SK-N-SH (cell line): ENCODE measurements at regions not wholly inside any gene's neighbourhood (a gene's known extent, or its start where the extent isn't known, plus 50 kb on each side); places are given as distances from the start of the nearest gene placed in this dataset.

Experiments
- CTCF ChIA-PET: fragments of 300-600, 350-600 bp; formaldehyde crosslinking; extraction: SDS; loops from one replicate; lab custom pipeline; 2021; lab: Yijun Ruan, JAX
- POLR2A ChIA-PET: fragments of 350-600 bp; sonication (Branson Sonifier 250); formaldehyde crosslinking; extraction: SDS; loops from one replicate; lab custom pipeline; 2020; ENCODE audit warnings: antibody characterized with exemption, inconsistent platforms; lab: Yijun Ruan, JAX
- DNase-seq: peaks from one replicate; pipeline ENCODE4 v3.0.0; 2012
- H2AFZ ChIP-seq: fragments of 200-600 bp; sonication (generic); 2 replicates; pipeline ENCODE4 v1.8.1; 2016; ENCODE audit warnings: antibody characterized with exemption, mild to moderate bottlenecking, low read depth
- H3F3A ChIP-seq: fragments of 200-600 bp; sonication (generic); replicated peaks from 2 replicates; pipeline ENCODE3; 2016; ENCODE audit warnings: antibody characterized with exemption, mild to moderate bottlenecking; ENCODE audit not compliant: insufficient read depth
- H3K27ac ChIP-seq, 2 experiments: fragments of 200-500 bp in 1 of 2; fragments of 200-600 bp in 1 of 2; sonication (Bioruptor generic) in 1 of 2; sonication (generic), shearing (Covaris generic) in 1 of 2; 2 replicates each; pipeline versions ENCODE4 v1.5.1 to v1.6.1; 2014 to 2016; ENCODE audit warnings: low read depth in 2 of 2, inconsistent platforms in 1 of 2, low read length in 1 of 2, mild to moderate bottlenecking in 1 of 2, mixed read lengths in 1 of 2
- H3K27me3 ChIP-seq: fragments of 200-600 bp; sonication (generic), shearing (Covaris generic); 2 replicates; pipeline ENCODE4 v1.6.1; 2016; ENCODE audit warnings: mixed run types; ENCODE audit not compliant: insufficient read depth
- H3K36me3 ChIP-seq, 2 experiments: fragments of 200-500 bp in 1 of 2; fragments of 200-600 bp in 1 of 2; sonication (Bioruptor generic) in 1 of 2; sonication (generic) in 1 of 2; replicated peaks in 1 of 2; 2 replicates each; pipeline versions ENCODE3 to v1.5.1; 2014 to 2016; ENCODE audit warnings: low read length in 1 of 2, mild to moderate bottlenecking in 1 of 2; ENCODE audit not compliant: insufficient read depth in 2 of 2, control insufficient read depth in 1 of 2
- H3K4me1 ChIP-seq, 2 experiments: fragments of 200-500 bp in 1 of 2; fragments of 200-600 bp in 1 of 2; sonication (Bioruptor generic) in 1 of 2; sonication (generic), shearing (Covaris generic) in 1 of 2; 2 replicates each; pipeline versions ENCODE4 v1.5.1 to v1.6.1; 2014 to 2016; ENCODE audit warnings: low read depth in 1 of 2, low read length in 1 of 2, mixed run types in 1 of 2; ENCODE audit not compliant: insufficient read depth in 2 of 2, control insufficient read depth in 1 of 2
- H3K4me2 ChIP-seq: fragments of 200-600 bp; sonication (generic), shearing (Covaris generic); 2 replicates; pipeline ENCODE4 v1.6.1; 2017; ENCODE audit warnings: mixed run types
- H3K4me3 ChIP-seq, 2 experiments: fragments of 200-500 bp in 1 of 2; fragments of 200-600 bp in 1 of 2; sonication (Bioruptor generic) in 1 of 2; sonication (generic), shearing (Covaris generic) in 1 of 2; 2 replicates each; pipeline versions ENCODE4 v1.5.1 to v1.8.1; 2014 to 2016; ENCODE audit warnings: low read depth in 2 of 2, inconsistent platforms in 1 of 2, low read length in 1 of 2, mild to moderate bottlenecking in 1 of 2, mixed read lengths in 1 of 2, moderate library complexity in 1 of 2
- H3K79me2 ChIP-seq: fragments of 200-600 bp; sonication (generic); 2 replicates; pipeline ENCODE4 v1.8.1; 2017; ENCODE audit warnings: mild to moderate bottlenecking; ENCODE audit not compliant: insufficient read depth
- H3K9ac ChIP-seq: fragments of 200-600 bp; sonication (generic); 2 replicates; pipeline ENCODE4 v1.6.1; 2017; ENCODE audit warnings: mixed run types
- H3K9me2 ChIP-seq: fragments of 200-600 bp; sonication (generic); 2 replicates; pipeline ENCODE4 v1.6.1; 2017; ENCODE audit warnings: mixed run types
- H3K9me3 ChIP-seq: fragments of 200-600 bp; sonication (generic); 2 replicates; pipeline ENCODE4 v1.6.1; 2017; ENCODE audit warnings: mixed run types, mild to moderate bottlenecking, moderate library complexity
- H4K20me1 ChIP-seq: fragments of 200-600 bp; sonication (generic); 2 replicates; pipeline ENCODE4 v1.6.1; 2017; ENCODE audit warnings: mild to moderate bottlenecking, mixed run types; ENCODE audit not compliant: insufficient read depth
- ELF1 ChIP-seq: IDR thresholded peaks from 2 replicates; pipeline ENCODE4 v1.4.0; 2012
- EZH2phosphoT487 ChIP-seq: fragments of 200-600 bp; sonication (generic); IDR thresholded peaks from 2 replicates; pipeline ENCODE4 v1.6.1; 2017; ENCODE audit warnings: low read depth, mixed run types, mild to moderate bottlenecking, antibody characterized with exemption, moderate library complexity, borderline replicate concordance
- FOSL2 ChIP-seq: IDR thresholded peaks from 2 replicates; pipeline ENCODE4 v1.4.0; 2012; ENCODE audit warnings: low read depth, mild to moderate bottlenecking, moderate library complexity, borderline replicate concordance
- FOXJ3 ChIP-seq: sonication (generic); formaldehyde crosslinking; IDR thresholded peaks from 2 replicates; pipeline ENCODE4 v1.5.1; 2020; ENCODE audit warnings: mild to moderate bottlenecking, missing genetic modification reagents
- FOXM1 ChIP-seq: IDR thresholded peaks from 2 replicates; pipeline ENCODE4 v1.4.0; 2012; ENCODE audit warnings: low read depth, mild to moderate bottlenecking
- GATA2 ChIP-seq: sonication (generic); formaldehyde crosslinking; IDR thresholded peaks from 2 replicates; pipeline ENCODE4 v1.5.0; 2020; ENCODE audit warnings: mild to moderate bottlenecking, missing genetic modification reagents
- IRF3 ChIP-seq: fragments of 150-350 bp; IDR thresholded peaks from 2 replicates; pipeline ENCODE4 v1.6.1; 2016; ENCODE audit warnings: mild to moderate bottlenecking, low read depth, low read length
- MAX ChIP-seq: IDR thresholded peaks from 2 replicates; pipeline ENCODE4 v1.4.0; 2012; ENCODE audit warnings: low read depth
- MEF2A ChIP-seq: IDR thresholded peaks from 2 replicates; pipeline ENCODE4 v1.4.0; 2012; ENCODE audit warnings: low read depth, borderline replicate concordance
- MXI1 ChIP-seq: IDR thresholded peaks from 2 replicates; pipeline ENCODE4 v1.6.1; 2012; ENCODE audit warnings: mild to moderate bottlenecking, low read depth, low read length, improper control_type of control experiment
- NFIC ChIP-seq: IDR thresholded peaks from 2 replicates; pipeline ENCODE4 v1.4.0; 2012; ENCODE audit warnings: borderline replicate concordance
- NRF1 ChIP-seq: IDR thresholded peaks from 2 replicates; pipeline ENCODE4 v1.6.1; 2012; ENCODE audit warnings: low read depth, mild to moderate bottlenecking, low read length
- PBX3 ChIP-seq: IDR thresholded peaks from 2 replicates; pipeline ENCODE4; 2012
- POLR2AphosphoS5 ChIP-seq: IDR thresholded peaks from 2 replicates; pipeline ENCODE4 v1.6.1; 2012; ENCODE audit warnings: low read depth, low read length
- REST ChIP-seq: IDR thresholded peaks from 2 replicates; pipeline ENCODE4 v1.6.1; 2012; ENCODE audit warnings: mild to moderate bottlenecking, low read depth, low read length, moderate library complexity
- RFX5 ChIP-seq: IDR thresholded peaks from 2 replicates; pipeline ENCODE4 v1.6.1; 2012; ENCODE audit warnings: mild to moderate bottlenecking, improper control_type of control experiment, low read length
- TAF1 ChIP-seq: IDR thresholded peaks from 2 replicates; pipeline ENCODE4 v1.6.1; 2012; ENCODE audit warnings: low read depth, mild to moderate bottlenecking, low read length, moderate library complexity, borderline replicate concordance
- TCF12 ChIP-seq: IDR thresholded peaks from 2 replicates; pipeline ENCODE4 v1.4.0; 2012
- YY1 ChIP-seq: IDR thresholded peaks from 2 replicates; pipeline ENCODE4 v1.4.0; 2012; ENCODE audit warnings: low read depth, mild to moderate bottlenecking
- ZBTB33 ChIP-seq: IDR thresholded peaks from 2 replicates; pipeline ENCODE4 v1.4.0; 2012; ENCODE audit warnings: low read depth, borderline replicate concordance
- WGBS: methylation state at CpG from one replicate; pipeline ENCODE4 v1.1.6; 2017; ENCODE audit warnings: low lambda C conversion rate; 5-methylcytosine and 5-hydroxymethylcytosine counted together

DNA sequence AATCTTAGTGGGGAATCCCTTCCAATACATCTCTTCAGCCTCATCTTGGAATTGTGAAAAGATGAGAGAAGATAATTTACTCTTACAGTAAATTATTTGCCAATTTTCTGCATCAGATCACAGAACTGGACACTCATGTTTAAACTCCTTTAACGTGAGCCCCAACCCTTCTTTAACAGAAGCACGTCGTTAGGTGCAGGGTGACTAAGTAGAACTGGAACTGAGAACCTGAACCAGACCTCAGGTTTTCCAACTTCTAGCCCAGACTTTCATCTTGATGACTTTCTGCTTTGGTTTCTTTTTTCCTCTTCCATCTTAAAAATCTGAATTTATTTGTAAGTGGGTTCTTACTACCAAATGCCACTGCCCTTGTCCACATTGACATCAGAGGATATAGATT is 57.2 kb upstream of the LYZL2 start:
- H3K9ac ChIP-seq = no peak overlapping the region
- H3K9me2 ChIP-seq = no peaks in the 10 kb centered on the region
- H3K4me3 ChIP-seq = no peak overlapping the region
- H3K27ac ChIP-seq = no peak overlapping the region
- no peak overlapping the region for H3K4me2 ChIP-seq
- H3F3A ChIP-seq = peaks cover 5% of the 10 kb centered on the region
- H3K36me3 ChIP-seq = no peaks in the 10 kb centered on the region
- H3K4me1 ChIP-seq = no peaks in the 10 kb centered on the region; a peak in 2 of 4 replicates
- H3K79me2 ChIP-seq = no peaks in the 10 kb centered on the region
- no peaks in the 10 kb centered on the region; the same call in 1 of the 2 replicates for H3K27me3 ChIP-seq
- CTCF ChIA-PET = interaction anchor here (0.9 to 3.7 kb wide), 10 partner anchors 16 to 397 kb away, joined by 3 to 24 read pairs (median 6); no protein-coding TSS in a partner anchor
- H2AFZ ChIP-seq = no peak overlapping the region
- H3K9me3 ChIP-seq = no peaks in the 10 kb centered on the region
- no peak for TF ChIP-seq IRF3
- TF ChIP-seq FOSL2 = no peak
- TF ChIP-seq YY1 = no peak
- no peak for TF ChIP-seq ELF1
- TF ChIP-seq PBX3 = no peak
- no peak for TF ChIP-seq MEF2A
- no peak for TF ChIP-seq TAF1
- TF ChIP-seq FOXM1 = no peak
- TF ChIP-seq MAX = no peak
- WGBS = 78% methylated on average over 3 of the region's 3 CpGs
- POLR2A ChIA-PET = no interaction called here
- no peak for DNase-seq
- H4K20me1 ChIP-seq = no peaks in the 10 kb centered on the region

- no peaks in the 10 kb centered on the region for H3K36me3 ChIP-seq
- WGBS = 91% methylated on average over 10 of the region's 10 CpGs
- no peak overlapping the region for H3K27ac ChIP-seq
- H3K4me3 ChIP-seq = no peak overlapping the region
- H4K20me1 ChIP-seq = no peaks in the 10 kb centered on the region
- peaks cover 6% of the 10 kb centered on the region for H3F3A ChIP-seq
- H3K27me3 ChIP-seq = no peaks in the 10 kb centered on the region; the same call in 1 of the 2 replicates
- ChIA-PET POLR2A (no interaction called here), CTCF (interaction anchor here (1.9 kb wide), 1 partner anchor 12 kb away, joined by 7 read pairs; no protein-coding TSS in a partner anchor)
- no peaks in the 10 kb centered on the region for H3K79me2 ChIP-seq
- no peaks in the 10 kb centered on the region for H3K9me2 ChIP-seq
- H2AFZ ChIP-seq = no peak overlapping the region
- H3K9ac ChIP-seq = no peak overlapping the region
- no peak for DNase-seq
- H3K4me2 ChIP-seq = no peak overlapping the region
- no peaks in the 10 kb centered on the region; a peak in 2 of 4 replicates for H3K4me1 ChIP-seq
- H3K9me3 ChIP-seq = no peaks in the 10 kb centered on the region
- no peak for TF ChIP-seq FOXJ3
- no peak for TF ChIP-seq EZH2phosphoT487
- TF ChIP-seq RFX5 = no peak
- TF ChIP-seq NFIC = no peak
- no peak for TF ChIP-seq REST
- no peak for TF ChIP-seq POLR2AphosphoS5
- no peak for TF ChIP-seq GATA2 (CRISPR knock-in tag)
- TF ChIP-seq MXI1 = no peak
- no peak for TF ChIP-seq ELF1
- no peak for TF ChIP-seq TCF12
- TF ChIP-seq PBX3 = no peak
- no peak for TF ChIP-seq NRF1
- no peak for TF ChIP-seq YY1
- no peak for TF ChIP-seq ZBTB33
These were observed 53.9 kb upstream of the LYZL2 start for GRCh38 chr10:30683496-30683895.
